ENCODE measurements at regions not wholly inside any gene's neighbourhood (a gene's known extent, or its start where the extent isn't known, plus 50 kb on each side); places are given as distances from the start of the nearest gene placed in this dataset.

- no peak for TF ChIP-seq SUZ12 (IDR thresholded peaks at IDR 0.05; ENCODE audit: extremely low read depth, insufficient read depth, insufficient read length)
- TF ChIP-seq YY1 (IDR thresholded peaks at IDR 0.05; ENCODE audit: insufficient read depth, insufficient read length): no peak
- no peak for TF ChIP-seq ZNF274 (IDR thresholded peaks at IDR 0.05; ENCODE audit: low read depth, low read length)
Measured at GRCh38 chr20:23253524-23253923, 97.1 kb upstream of the NXT1 start.
